WTC11 (cell line): ENCODE measurements at regions not wholly inside any gene's neighbourhood (a gene's known extent, or its start where the extent isn't known, plus 50 kb on each side); places are given as distances from the start of the nearest gene placed in this dataset.

Experiments used
- ATAC-seq: fragments of 200-7000 bp; cut with Tn5 transposase; 2 replicates; pipeline ENCODE4 v1.10.0; 2021; ENCODE audit warnings: mild to moderate bottlenecking, moderate library complexity
- CTCF ChIA-PET: fragments of 300-600 bp; sonication (Branson Sonifier 250); formaldehyde crosslinking; loops from one replicate; lab custom pipeline; 2021; ENCODE audit warnings: antibody characterized with exemption; lab: Charles Lee
- POLR2A ChIA-PET: fragments of 350-600 bp; sonication (Branson Sonifier 250); formaldehyde crosslinking; loops from one replicate; lab custom pipeline; 2021; ENCODE audit warnings: antibody characterized with exemption; lab: Charles Lee
- DNase-seq: peaks from one replicate; pipeline ENCODE4 v3.0.0; 2021; ENCODE audit warnings: low spot score
- H3K27ac Mint-ChIP-seq: 2 replicates; pipeline ENCODE4 v1.8.0; 2021; ENCODE audit warnings: mixed read lengths
- H3K27me3 Mint-ChIP-seq: 2 replicates; pipeline ENCODE4 v1.8.0; 2021; ENCODE audit warnings: low read depth, mild to moderate bottlenecking, moderate library complexity, mixed read lengths
- H3K36me3 Mint-ChIP-seq: 2 replicates; pipeline ENCODE4 v1.8.0; 2021; ENCODE audit warnings: mixed read lengths
- H3K4me1 Mint-ChIP-seq: 2 replicates; pipeline ENCODE4 v1.8.0; 2022; ENCODE audit warnings: mixed read lengths
- H3K4me3 Mint-ChIP-seq: 2 replicates; pipeline ENCODE4 v1.8.0; 2021; ENCODE audit warnings: mild to moderate bottlenecking, moderate library complexity, mixed read lengths
- H3K9me3 Mint-ChIP-seq: 2 replicates; pipeline ENCODE4 v1.8.0; 2021; ENCODE audit warnings: mixed read lengths
- AR ChIP-seq: fragments of 250-450 bp; sonication (Bioruptor Pico); IDR thresholded peaks from 2 replicates; pipeline ENCODE4 v1.9.0; 2021; ENCODE audit warnings: mild to moderate bottlenecking
- ATF1 ChIP-seq: sonication (generic); formaldehyde crosslinking; IDR thresholded peaks from 2 replicates; pipeline ENCODE4 v1.8.1; 2023; ENCODE audit warnings: mild to moderate bottlenecking, moderate library complexity, missing genetic modification reagents
- CBFB ChIP-seq: sonication (generic); formaldehyde crosslinking; IDR thresholded peaks from 2 replicates; pipeline ENCODE4 v1.8.1; 2022; ENCODE audit warnings: mild to moderate bottlenecking, low read depth, missing genetic modification reagents
- CTCF ChIP-seq: fragments of 200-600 bp; IDR thresholded peaks from 2 replicates; pipeline ENCODE4 v1.8.0; 2022; ENCODE audit warnings: antibody characterized with exemption
- ELF4 ChIP-seq: sonication (generic); formaldehyde crosslinking; IDR thresholded peaks from 2 replicates; pipeline ENCODE4 v1.8.1; 2022; ENCODE audit warnings: low read depth, mild to moderate bottlenecking, moderate library complexity, missing genetic modification reagents
- ESRRA ChIP-seq: sonication (generic); formaldehyde crosslinking; IDR thresholded peaks from 2 replicates; pipeline ENCODE4 v1.8.1; 2022; ENCODE audit warnings: mild to moderate bottlenecking, missing genetic modification reagents, borderline replicate concordance
- FOXP1 ChIP-seq: sonication (generic); formaldehyde crosslinking; IDR thresholded peaks from 2 replicates; pipeline ENCODE4 v1.8.0; 2022; ENCODE audit warnings: missing genetic modification reagents, mild to moderate bottlenecking, moderate library complexity, borderline replicate concordance
- JAZF1 ChIP-seq: fragments of 250-450 bp; sonication (Bioruptor Pico); IDR thresholded peaks from 2 replicates; pipeline ENCODE4 v1.9.0; 2021; ENCODE audit warnings: moderate library complexity, mild to moderate bottlenecking, inconsistent platforms
- NFE2L1 ChIP-seq: sonication (generic); formaldehyde crosslinking; IDR thresholded peaks from 2 replicates; pipeline ENCODE4 v1.8.1; 2023; ENCODE audit warnings: missing genetic modification reagents
- NR1H2 ChIP-seq: sonication (generic); formaldehyde crosslinking; IDR thresholded peaks from 2 replicates; pipeline ENCODE4 v1.9.0; 2021; ENCODE audit warnings: mild to moderate bottlenecking, moderate library complexity, missing genetic modification reagents
- OVOL2 ChIP-seq: fragments of 250-450 bp; sonication (Bioruptor Pico); IDR thresholded peaks from 2 replicates; pipeline ENCODE4 v1.9.0; 2021; ENCODE audit warnings: mild to moderate bottlenecking, borderline replicate concordance
- PRRX2 ChIP-seq: fragments of 250-450 bp; sonication (Bioruptor Pico); IDR thresholded peaks from 2 replicates; pipeline ENCODE4 v1.8.0; 2021; ENCODE audit warnings: mild to moderate bottlenecking
- STAT6 ChIP-seq: sonication (generic); formaldehyde crosslinking; conservative IDR thresholded peaks from 2 replicates; pipeline ENCODE4 v1.8.1; 2023; ENCODE audit warnings: mild to moderate bottlenecking, low read depth, missing genetic modification reagents, moderate library complexity
- ZBTB21 ChIP-seq: sonication (generic); formaldehyde crosslinking; IDR thresholded peaks from 2 replicates; pipeline ENCODE4 v1.8.1; 2023; ENCODE audit warnings: mild to moderate bottlenecking, missing genetic modification reagents, borderline replicate concordance
- ZNF121 ChIP-seq: sonication (generic); formaldehyde crosslinking; IDR thresholded peaks from 2 replicates; pipeline ENCODE4 v1.8.0; 2023; ENCODE audit warnings: missing genetic modification reagents
- ZNF138 ChIP-seq: sonication (generic); formaldehyde crosslinking; conservative IDR thresholded peaks from 2 replicates; pipeline ENCODE4 v1.8.1; 2022; ENCODE audit warnings: mild to moderate bottlenecking, moderate library complexity, missing genetic modification reagents
- ZNF219 ChIP-seq: sonication (generic); formaldehyde crosslinking; IDR thresholded peaks from 2 replicates; pipeline ENCODE4 v1.8.0; 2023; ENCODE audit warnings: missing genetic modification reagents, mild to moderate bottlenecking, borderline replicate concordance
- ZNF317 ChIP-seq: sonication (generic); formaldehyde crosslinking; IDR thresholded peaks from 2 replicates; pipeline ENCODE4 v1.8.1; 2023; ENCODE audit warnings: low read depth, mild to moderate bottlenecking, moderate library complexity, missing genetic modification reagents, borderline replicate concordance
- ZNF512 ChIP-seq: sonication (generic); formaldehyde crosslinking; IDR thresholded peaks from 2 replicates; pipeline ENCODE4 v1.8.1; 2022; ENCODE audit warnings: missing genetic modification reagents, borderline replicate concordance
- TF ChIP-seq, protein P1 (sequence below): sonication (generic); formaldehyde crosslinking; IDR thresholded peaks from 2 replicates; pipeline ENCODE4 v1.8.0; 2022; ENCODE audit warnings: mild to moderate bottlenecking, missing genetic modification reagents
- TF ChIP-seq, protein P2 (sequence below): sonication (generic); formaldehyde crosslinking; conservative IDR thresholded peaks from 2 replicates; pipeline ENCODE4 v1.8.1; 2022; ENCODE audit warnings: mild to moderate bottlenecking, missing genetic modification reagents
- TF ChIP-seq, protein P3 (sequence below): sonication (generic); formaldehyde crosslinking; IDR thresholded peaks from 2 replicates; pipeline ENCODE4 v1.8.0; 2022; ENCODE audit warnings: mild to moderate bottlenecking, missing genetic modification reagents
- TF ChIP-seq, protein P4 (sequence below): fragments of 250-450 bp; sonication (Bioruptor Pico); IDR thresholded peaks from 2 replicates; pipeline ENCODE4 v1.8.0; 2021; ENCODE audit warnings: mild to moderate bottlenecking

DNA sequence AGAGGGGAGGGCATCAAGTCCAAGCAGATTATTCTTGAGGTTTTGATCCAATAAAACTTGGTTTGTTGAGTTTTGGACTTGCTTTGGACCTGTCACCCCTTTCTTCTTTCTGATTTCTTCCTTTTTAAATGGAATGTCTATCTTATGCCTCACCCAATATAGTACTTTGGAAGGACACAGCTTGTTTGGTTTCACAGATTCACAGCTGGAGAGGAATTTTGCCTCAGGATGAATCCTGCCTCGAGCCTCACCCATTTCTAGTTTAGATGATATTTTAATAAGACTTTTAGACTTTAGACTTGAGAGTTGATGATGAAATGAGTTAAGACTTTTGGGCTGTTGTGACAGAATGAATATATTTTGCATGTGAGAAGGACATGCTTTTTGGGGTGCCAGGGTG lies 136.9 kb upstream of the PDE5A start:
- H3K36me3 Mint-ChIP-seq = no peaks in the 10 kb centered on the region
- TF ChIP-seq ESRRA (CRISPR knock-in tag) (no peak), OVOL2 (CRISPR knock-in tag) (no peak), STAT6 (no peak), AR (CRISPR knock-in tag) (no peak), ZNF317 (no peak), ZNF512 (CRISPR knock-in tag) (no peak), NFE2L1 (CRISPR knock-in tag) (no peak), ZNF219 (no peak), ATF1 (CRISPR knock-in tag) (no peak)
- TF ChIP-seq, protein P1, sequence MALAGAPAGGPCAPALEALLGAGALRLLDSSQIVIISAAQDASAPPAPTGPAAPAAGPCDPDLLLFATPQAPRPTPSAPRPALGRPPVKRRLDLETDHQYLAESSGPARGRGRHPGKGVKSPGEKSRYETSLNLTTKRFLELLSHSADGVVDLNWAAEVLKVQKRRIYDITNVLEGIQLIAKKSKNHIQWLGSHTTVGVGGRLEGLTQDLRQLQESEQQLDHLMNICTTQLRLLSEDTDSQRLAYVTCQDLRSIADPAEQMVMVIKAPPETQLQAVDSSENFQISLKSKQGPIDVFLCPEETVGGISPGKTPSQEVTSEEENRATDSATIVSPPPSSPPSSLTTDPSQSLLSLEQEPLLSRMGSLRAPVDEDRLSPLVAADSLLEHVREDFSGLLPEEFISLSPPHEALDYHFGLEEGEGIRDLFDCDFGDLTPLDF (CRISPR knock-in tag) = no peak
- TF ChIP-seq, protein P2, sequence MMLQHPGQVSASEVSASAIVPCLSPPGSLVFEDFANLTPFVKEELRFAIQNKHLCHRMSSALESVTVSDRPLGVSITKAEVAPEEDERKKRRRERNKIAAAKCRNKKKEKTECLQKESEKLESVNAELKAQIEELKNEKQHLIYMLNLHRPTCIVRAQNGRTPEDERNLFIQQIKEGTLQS (CRISPR knock-in tag) = no peak
- TF ChIP-seq, protein P3, sequence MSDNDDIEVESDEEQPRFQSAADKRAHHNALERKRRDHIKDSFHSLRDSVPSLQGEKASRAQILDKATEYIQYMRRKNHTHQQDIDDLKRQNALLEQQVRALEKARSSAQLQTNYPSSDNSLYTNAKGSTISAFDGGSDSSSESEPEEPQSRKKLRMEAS (CRISPR knock-in tag) = no peak
- no peak for ATAC-seq
- no peaks in the 10 kb centered on the region for H3K4me1 Mint-ChIP-seq
- ChIA-PET POLR2A (no interaction called here), CTCF (interaction anchor here (0.8 kb wide), 2 partner anchors 21 to 137 kb away, joined by 3 to 4 read pairs; partner anchors contain the start of gene PDE5A)
- H3K27ac Mint-ChIP-seq = no peak overlapping the region
- no peak for DNase-seq
- H3K4me3 Mint-ChIP-seq = no peak overlapping the region
- no peaks in the 10 kb centered on the region for H3K9me3 Mint-ChIP-seq
- no peaks in the 10 kb centered on the region for H3K27me3 Mint-ChIP-seq

GRCh38 chr4:119763386-119763785 lies 134.8 kb upstream of the PDE5A start:
- no peak for ATAC-seq
- Mint-ChIP-seq H3K27ac (no peak overlapping the region), H3K36me3 (no peaks in the 10 kb centered on the region), H3K27me3 (no peaks in the 10 kb centered on the region), H3K4me3 (no peak overlapping the region), H3K4me1 (no peaks in the 10 kb centered on the region), H3K9me3 (no peaks in the 10 kb centered on the region)
- TF ChIP-seq NR1H2 (CRISPR knock-in tag) = no peak
- TF ChIP-seq, protein P4, sequence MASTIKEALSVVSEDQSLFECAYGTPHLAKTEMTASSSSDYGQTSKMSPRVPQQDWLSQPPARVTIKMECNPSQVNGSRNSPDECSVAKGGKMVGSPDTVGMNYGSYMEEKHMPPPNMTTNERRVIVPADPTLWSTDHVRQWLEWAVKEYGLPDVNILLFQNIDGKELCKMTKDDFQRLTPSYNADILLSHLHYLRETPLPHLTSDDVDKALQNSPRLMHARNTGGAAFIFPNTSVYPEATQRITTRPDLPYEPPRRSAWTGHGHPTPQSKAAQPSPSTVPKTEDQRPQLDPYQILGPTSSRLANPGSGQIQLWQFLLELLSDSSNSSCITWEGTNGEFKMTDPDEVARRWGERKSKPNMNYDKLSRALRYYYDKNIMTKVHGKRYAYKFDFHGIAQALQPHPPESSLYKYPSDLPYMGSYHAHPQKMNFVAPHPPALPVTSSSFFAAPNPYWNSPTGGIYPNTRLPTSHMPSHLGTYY (CRISPR knock-in tag) = no peak
- TF ChIP-seq PRRX2 (CRISPR knock-in tag) = no peak
- no peak for TF ChIP-seq ZNF121 (CRISPR knock-in tag)
- TF ChIP-seq, protein P3 (CRISPR knock-in tag) = no peak
- no peak for TF ChIP-seq CTCF
- no peak for TF ChIP-seq FOXP1 (CRISPR knock-in tag)
- TF ChIP-seq CBFB (CRISPR knock-in tag) = no peak
- TF ChIP-seq JAZF1 = no peak
- no peak for TF ChIP-seq ZBTB21 (CRISPR knock-in tag)
- TF ChIP-seq ELF4 (CRISPR knock-in tag) = no peak
- no peak for TF ChIP-seq ZNF138 (CRISPR knock-in tag)
- TF ChIP-seq ZNF219 = no peak
- ChIA-PET POLR2A (no interaction called here), CTCF (no interaction called here)
- DNase-seq = no peak
